GM12892 (cell line): ENCODE measurements at regions not wholly inside any gene's neighbourhood (a gene's known extent, or its start where the extent isn't known, plus 50 kb on each side); places are given as distances from the start of the nearest gene placed in this dataset.

Source experiments
- POLR2A ChIP-seq: IDR thresholded peaks from 2 replicates; pipeline ENCODE4 v1.6.1; 2011; ENCODE audit warnings: low read depth, low read length, control low read depth
- POLR2AphosphoS5 ChIP-seq: IDR thresholded peaks from 2 replicates; pipeline ENCODE4 v1.6.1; 2011; ENCODE audit warnings: low read depth, low read length, control low read depth

- TF ChIP-seq POLR2AphosphoS5: no peak
- no peak for TF ChIP-seq POLR2A
Measured at GRCh38 chr2:48264627-48265026, 49.9 kb upstream of the FOXN2 start.
